HUES64 (cell line): ENCODE measurements at regions not wholly inside any gene's neighbourhood (a gene's known extent, or its start where the extent isn't known, plus 50 kb on each side); places are given as distances from the start of the nearest gene placed in this dataset.

Experiments used
- H3K27ac ChIP-seq: 2 replicates; pipeline ENCODE4 v1.7.0; 2013; ENCODE audit warnings: low read depth, low read length, inconsistent platforms
- H3K27me3 ChIP-seq: 2 replicates; pipeline ENCODE4 v1.6.1; 2013; ENCODE audit warnings: mild to moderate bottlenecking, low read length; ENCODE audit not compliant: insufficient read depth
- H3K36me3 ChIP-seq: 2 replicates; pipeline ENCODE4 v1.6.1; 2013; ENCODE audit warnings: mild to moderate bottlenecking, low read length; ENCODE audit not compliant: insufficient read depth
- H3K4me1 ChIP-seq: 2 replicates; pipeline ENCODE4 v1.6.1; 2013; ENCODE audit warnings: mild to moderate bottlenecking, low read length, moderate library complexity; ENCODE audit not compliant: insufficient read depth
- H3K4me3 ChIP-seq: 2 replicates; pipeline ENCODE4 v1.5.1; 2013; ENCODE audit warnings: mild to moderate bottlenecking, low read length, moderate library complexity
- H3K9ac ChIP-seq: 2 replicates; pipeline ENCODE4 v1.6.1; 2013; ENCODE audit warnings: mild to moderate bottlenecking, low read depth, low read length
- H3K9me3 ChIP-seq: 2 replicates; pipeline ENCODE4 v1.6.1; 2013; ENCODE audit warnings: low read depth, low read length; ENCODE audit not compliant: insufficient read depth
- WGBS: fragments of 150-250, 120-280 bp; methylation state at CpG from one replicate; pipeline ENCODE4 v1.1.7; 2013; ENCODE audit warnings: missing lambda C conversion rate; 5-methylcytosine and 5-hydroxymethylcytosine counted together

DNA sequence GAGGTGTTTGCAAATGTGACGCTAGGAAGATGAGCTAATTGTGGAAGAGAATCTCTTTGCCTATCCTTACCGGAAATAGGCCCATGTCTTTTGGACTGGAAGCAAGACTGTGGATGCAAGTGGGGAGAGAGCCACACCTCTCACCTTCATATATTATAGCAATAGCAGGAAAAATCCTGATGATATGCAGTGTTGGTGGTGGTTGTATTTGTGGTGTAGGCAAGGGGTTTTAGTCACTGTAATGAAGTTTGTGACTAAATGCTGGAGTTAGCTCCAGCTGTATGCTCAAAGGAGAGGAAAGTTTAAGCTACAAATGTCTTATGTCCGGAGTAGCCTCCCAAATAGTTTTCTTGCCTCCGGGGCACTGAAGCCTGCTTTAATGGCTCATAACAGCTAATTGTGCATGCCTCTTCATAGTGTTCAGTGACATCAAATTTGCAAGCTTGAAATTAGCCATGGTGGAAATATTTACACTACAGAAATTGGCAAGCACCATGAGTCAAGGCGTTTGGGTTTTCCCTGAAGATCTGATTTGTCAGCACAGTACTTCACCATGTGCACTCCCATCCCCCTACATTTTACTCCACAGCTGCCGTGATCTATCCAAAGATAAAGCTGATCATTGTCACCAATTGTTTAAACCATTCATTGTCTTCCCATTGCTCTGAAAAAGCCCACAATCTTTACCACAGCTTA lies 102.6 kb upstream of the ZNF644 start:
- H3K9ac ChIP-seq = peak overlapping the region; percentile 31; the same call in 1 of the 2 replicates
- H3K27ac ChIP-seq = peak overlapping the region; percentile 70; the same call in 1 of the 2 replicates
- no peaks in the 10 kb centered on the region for H3K36me3 ChIP-seq
- H3K27me3 ChIP-seq = no peaks in the 10 kb centered on the region
- 95% methylated on average over 6 of the region's 6 CpGs for WGBS
- H3K4me1 ChIP-seq = peaks cover 53% of the 10 kb centered on the region
- no peak overlapping the region for H3K4me3 ChIP-seq
- no peaks in the 10 kb centered on the region for H3K9me3 ChIP-seq

DNA sequence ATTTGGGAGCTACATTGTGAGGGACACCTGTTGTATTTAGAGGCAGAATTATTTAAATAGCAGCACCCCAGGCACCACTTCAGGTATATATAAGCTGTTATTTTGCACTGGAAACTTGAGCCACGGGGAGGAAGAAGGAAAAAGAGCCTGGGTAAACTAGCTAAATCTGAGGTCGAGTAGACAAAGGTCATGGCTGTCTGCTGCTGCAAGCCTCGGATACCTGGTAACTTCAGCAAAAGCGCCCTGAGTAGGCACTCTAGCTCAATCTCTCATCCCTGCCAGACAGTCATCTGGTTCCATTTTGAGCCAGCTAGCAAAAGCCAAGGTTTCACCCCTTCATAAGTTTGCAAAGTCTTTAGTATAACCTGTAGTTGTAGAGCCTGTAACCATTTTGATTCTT lies 101.9 kb upstream of the ZNF644 start:
- no peaks in the 10 kb centered on the region for H3K9me3 ChIP-seq
- H3K36me3 ChIP-seq = no peaks in the 10 kb centered on the region
- H3K4me1 ChIP-seq = peaks cover 53% of the 10 kb centered on the region
- peak overlapping the region; percentile 70; the same call in 1 of the 2 replicates for H3K27ac ChIP-seq
- 58% methylated on average over 4 of the region's 4 CpGs for WGBS
- no peak overlapping the region for H3K4me3 ChIP-seq
- H3K9ac ChIP-seq = peak overlapping the region; percentile 31; the same call in 1 of the 2 replicates
- no peaks in the 10 kb centered on the region for H3K27me3 ChIP-seq

DNA sequence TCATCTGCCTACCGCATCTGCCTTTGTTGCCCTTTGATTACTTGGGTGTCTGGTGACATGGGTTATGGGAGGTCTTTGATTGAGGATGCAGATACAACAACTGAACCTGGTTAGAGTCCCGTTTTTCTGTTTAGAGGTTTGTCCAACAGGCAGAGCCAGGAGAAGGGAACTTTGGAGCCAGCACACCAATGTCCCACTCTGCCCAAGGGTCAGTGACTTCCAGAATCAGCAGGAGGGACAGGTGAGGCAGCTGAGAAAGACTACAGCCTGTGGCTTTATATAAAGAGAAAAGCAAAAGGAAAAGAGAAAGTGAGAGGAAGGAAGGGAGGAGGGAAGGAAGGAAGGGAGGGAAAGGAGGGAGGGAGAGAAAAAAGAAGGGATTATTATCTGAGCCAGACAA lies 101.5 kb upstream of the ZNF644 start:
- H3K36me3 ChIP-seq = no peaks in the 10 kb centered on the region
- peaks cover 53% of the 10 kb centered on the region for H3K4me1 ChIP-seq
- peak overlapping the region; percentile 68; the same call in 1 of the 2 replicates for H3K27ac ChIP-seq
- H3K27me3 ChIP-seq = no peaks in the 10 kb centered on the region
- H3K9me3 ChIP-seq = no peaks in the 10 kb centered on the region
- WGBS = 33% methylated on average over 2 of the region's 2 CpGs
- H3K4me3 ChIP-seq = no peak overlapping the region
- no peak overlapping the region; the same call in 1 of the 2 replicates for H3K9ac ChIP-seq

DNA sequence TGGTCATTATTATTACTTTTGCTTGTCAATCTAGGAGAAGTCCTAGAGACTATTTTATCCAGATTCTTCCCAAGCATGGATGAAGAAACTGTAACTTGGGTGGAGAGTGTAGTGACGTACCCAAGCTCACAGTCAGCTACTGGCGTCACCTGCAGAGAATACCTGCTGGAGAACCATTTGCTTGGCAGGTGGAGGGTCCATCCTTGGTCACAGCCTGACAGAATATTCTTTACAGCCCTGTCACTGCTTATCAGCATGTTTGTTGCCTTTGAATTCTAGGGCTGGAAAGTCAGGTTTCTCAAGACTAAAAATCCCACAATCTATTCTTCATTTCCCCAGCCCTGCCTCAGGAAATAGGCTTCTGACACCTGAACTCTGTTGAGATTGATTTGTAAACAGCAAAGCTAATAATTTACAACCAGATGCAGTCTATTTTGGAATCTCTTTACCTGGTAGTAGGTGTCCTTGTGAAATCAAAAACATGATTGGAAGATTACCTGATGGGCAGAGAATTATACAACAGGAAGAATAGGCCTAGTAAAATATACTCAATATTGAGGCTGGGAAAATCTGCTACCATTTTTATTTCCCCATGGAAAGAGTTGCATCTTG lies 100.4 kb upstream of the ZNF644 start:
- no peak overlapping the region for H3K9ac ChIP-seq
- no peak overlapping the region for H3K27ac ChIP-seq
- WGBS = 88% methylated on average over 2 of the region's 2 CpGs
- no peak overlapping the region for H3K4me3 ChIP-seq
- H3K4me1 ChIP-seq = peaks cover 53% of the 10 kb centered on the region
- no peaks in the 10 kb centered on the region for H3K9me3 ChIP-seq
- H3K27me3 ChIP-seq = no peaks in the 10 kb centered on the region
- H3K36me3 ChIP-seq = no peaks in the 10 kb centered on the region

DNA sequence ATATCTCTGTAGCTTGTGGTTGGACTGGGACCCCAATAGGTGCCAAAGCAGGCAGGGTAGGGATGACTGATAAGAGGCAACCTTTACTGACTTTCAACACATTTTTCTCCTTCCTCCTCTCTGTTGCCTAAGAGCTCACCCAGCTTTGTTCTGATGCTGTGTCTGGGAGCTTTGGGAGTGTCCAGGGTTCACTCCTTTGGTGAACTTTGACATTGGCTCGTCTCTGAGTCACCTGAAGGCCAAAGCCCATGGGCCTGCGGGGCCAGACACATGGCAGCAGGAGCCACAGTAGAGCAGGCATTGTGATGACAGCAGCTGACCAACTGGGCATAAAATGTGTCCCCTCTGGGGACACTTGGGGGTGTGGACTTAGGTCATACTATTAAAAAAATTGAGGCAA lies 99.5 kb upstream of the ZNF644 start:
- Histone ChIP-seq H3K36me3 (no peaks in the 10 kb centered on the region), H3K27me3 (no peaks in the 10 kb centered on the region), H3K27ac (peak overlapping the region; percentile 30; the same call in 1 of the 2 replicates), H3K4me1 (peaks cover 54% of the 10 kb centered on the region), H3K9ac (no peak overlapping the region), H3K9me3 (no peaks in the 10 kb centered on the region), H3K4me3 (no peak overlapping the region)
- WGBS = 87% methylated on average over 2 of the region's 2 CpGs

DNA sequence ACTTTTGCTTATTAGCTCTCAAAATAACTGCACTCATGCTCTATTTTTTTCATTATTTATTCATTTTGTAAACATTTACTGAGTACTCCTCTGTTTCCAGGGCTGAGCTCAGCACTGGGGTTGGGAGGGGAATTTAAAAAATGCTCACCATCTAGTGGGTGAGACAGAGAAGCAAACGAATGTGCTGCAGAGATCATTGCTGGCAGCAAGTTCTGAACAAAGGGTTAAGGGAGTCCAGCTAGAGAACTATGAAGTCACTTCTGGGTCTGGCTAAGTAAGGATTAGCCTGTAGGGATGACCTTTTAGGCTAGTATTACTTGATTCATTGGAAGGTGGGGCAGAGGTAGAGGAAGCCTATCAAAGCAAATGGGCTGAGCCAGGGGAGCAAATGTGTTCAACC lies 99.1 kb upstream of the ZNF644 start:
- H3K4me1 ChIP-seq = peaks cover 54% of the 10 kb centered on the region
- no peaks in the 10 kb centered on the region for H3K27me3 ChIP-seq
- H3K27ac ChIP-seq = peak overlapping the region; percentile 30; the same call in 1 of the 2 replicates
- no peaks in the 10 kb centered on the region for H3K9me3 ChIP-seq
- no peaks in the 10 kb centered on the region for H3K36me3 ChIP-seq
- WGBS = 54% methylated on average over 1 of the region's 1 CpG
- no peak overlapping the region for H3K9ac ChIP-seq
- no peak overlapping the region for H3K4me3 ChIP-seq

DNA sequence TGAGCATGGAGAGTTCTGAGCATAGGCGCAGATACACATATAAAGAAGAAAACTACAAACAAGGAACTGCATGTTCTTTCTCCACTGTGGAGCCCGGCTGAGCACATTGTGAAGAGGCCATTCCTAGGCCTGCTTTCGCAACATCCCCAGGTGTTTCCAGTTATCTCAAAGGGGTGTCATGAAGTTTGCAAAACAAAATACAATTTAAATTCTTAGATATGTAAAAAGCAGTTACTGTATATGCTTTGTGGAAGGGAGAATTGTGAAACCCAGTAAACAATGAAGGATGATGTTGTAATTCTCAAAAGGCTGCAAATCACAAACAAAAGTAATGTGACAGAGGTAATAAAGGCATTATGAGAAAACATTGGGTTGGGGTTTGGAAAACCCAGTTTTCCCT lies 98.6 kb upstream of the ZNF644 start:
- 80% methylated on average over 3 of the region's 3 CpGs for WGBS
- Histone ChIP-seq H3K27ac (peak overlapping the region; percentile 30; the same call in 1 of the 2 replicates), H3K4me3 (no peak overlapping the region), H3K36me3 (no peaks in the 10 kb centered on the region), H3K9me3 (no peaks in the 10 kb centered on the region), H3K27me3 (no peaks in the 10 kb centered on the region), H3K9ac (no peak overlapping the region), H3K4me1 (peaks cover 54% of the 10 kb centered on the region)

DNA sequence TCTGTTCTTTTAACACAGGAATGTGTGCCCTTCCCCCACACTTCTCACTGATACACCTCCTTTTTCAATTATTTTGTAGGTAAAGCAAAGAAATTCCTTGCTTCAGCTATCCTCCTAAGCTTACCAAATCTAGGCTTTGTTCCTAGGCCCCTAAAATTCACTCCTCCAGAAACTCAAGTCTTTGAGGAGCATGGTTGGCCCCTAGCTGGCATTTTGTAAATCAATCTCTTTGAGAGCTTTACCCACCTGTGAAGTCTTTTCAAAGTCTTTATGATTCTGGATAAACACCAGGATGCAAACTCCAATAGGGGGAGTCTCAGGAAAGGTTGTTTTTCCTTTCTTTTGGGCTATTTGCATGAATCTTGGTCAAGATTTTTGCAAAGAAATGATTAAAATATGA lies 82.9 kb upstream of the ZNF644 start:
- Histone ChIP-seq H3K27ac (peak overlapping the region; percentile 70; the same call in 1 of the 2 replicates), H3K4me1 (peaks cover 33% of the 10 kb centered on the region), H3K9ac (0 out of 2 replicates have a peak overlapping the region, but pooled peaks have one; percentile 15), H3K4me3 (no peak overlapping the region), H3K36me3 (no peaks in the 10 kb centered on the region), H3K27me3 (no peaks in the 10 kb centered on the region), H3K9me3 (no peaks in the 10 kb centered on the region)

DNA sequence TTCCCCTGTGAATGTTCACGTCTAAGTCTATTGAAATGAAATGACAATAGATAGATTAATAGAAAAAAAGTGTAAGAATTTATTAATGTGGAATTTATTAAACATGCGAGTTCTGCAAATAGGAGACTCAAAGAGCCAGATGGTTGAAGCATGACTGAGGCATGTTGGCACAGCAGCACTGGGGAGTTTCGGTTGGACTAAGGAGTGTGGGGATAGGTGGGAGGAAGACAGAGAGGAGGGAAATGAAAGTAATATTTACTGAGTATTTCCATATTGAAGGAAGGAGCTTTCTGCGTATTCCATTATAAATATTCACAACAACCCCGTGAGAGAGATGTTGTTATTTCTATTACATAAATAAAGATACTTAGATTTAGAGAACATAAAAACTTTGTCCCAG lies 79.5 kb upstream of the ZNF644 start:
- WGBS = 96% methylated on average over 3 of the region's 5 CpGs
- no peak overlapping the region for H3K9ac ChIP-seq
- H3K36me3 ChIP-seq = no peaks in the 10 kb centered on the region
- H3K27me3 ChIP-seq = no peaks in the 10 kb centered on the region
- H3K27ac ChIP-seq = no peak overlapping the region
- no peaks in the 10 kb centered on the region for H3K9me3 ChIP-seq
- no peak overlapping the region for H3K4me3 ChIP-seq
- peaks cover 37% of the 10 kb centered on the region for H3K4me1 ChIP-seq

DNA sequence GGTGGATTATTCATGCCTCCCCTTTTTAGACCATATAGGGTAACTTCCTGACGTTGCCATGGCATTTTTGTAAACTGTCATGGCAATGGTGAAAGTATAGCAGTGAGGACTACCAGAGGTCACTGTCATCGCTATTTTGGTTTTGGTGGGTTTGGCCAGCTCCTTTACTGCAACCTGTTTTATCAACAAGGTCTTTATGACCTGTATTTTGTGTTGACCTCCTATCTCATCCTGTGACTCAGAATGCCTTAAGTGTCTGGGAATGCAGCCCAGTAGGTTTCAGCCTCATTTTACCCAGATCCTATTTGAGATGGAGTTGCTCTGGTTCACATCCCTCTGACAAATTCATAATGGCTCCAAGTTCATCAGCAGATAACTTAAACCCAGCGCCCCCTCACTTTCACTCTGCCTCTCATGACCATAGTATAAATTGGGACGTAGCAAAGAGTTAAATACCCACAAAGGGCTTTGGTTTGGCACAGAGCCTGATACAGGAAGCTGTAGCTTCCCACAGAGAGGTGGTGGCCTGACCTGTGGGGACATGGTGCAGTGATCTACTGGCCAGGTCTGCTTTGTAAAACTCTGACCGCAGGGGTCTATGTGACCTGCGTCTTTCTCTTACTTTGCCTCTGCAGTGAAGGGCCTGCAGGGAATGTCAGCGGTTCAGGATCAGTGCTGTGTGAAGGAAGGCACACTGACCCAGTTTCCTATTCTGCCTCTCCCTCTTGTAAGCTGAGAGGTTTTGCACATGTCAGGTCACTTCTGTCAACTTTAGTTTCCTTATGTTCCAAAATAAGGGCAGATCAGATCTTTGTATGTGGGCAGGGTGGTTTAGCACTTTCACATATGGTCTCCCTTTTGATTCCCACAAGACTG lies 78.1 kb upstream of the ZNF644 start:
- no peaks in the 10 kb centered on the region for H3K27me3 ChIP-seq

More for the DNA sequence above, 78.1 kb upstream of the ZNF644 start:
- WGBS = 81% methylated on average over 7 of the region's 7 CpGs
- no peaks in the 10 kb centered on the region for H3K9me3 ChIP-seq
- no peaks in the 10 kb centered on the region for H3K36me3 ChIP-seq
- H3K4me1 ChIP-seq = peaks cover 26% of the 10 kb centered on the region
- no peak overlapping the region for H3K27ac ChIP-seq
- H3K9ac ChIP-seq = no peak overlapping the region
- no peak overlapping the region for H3K4me3 ChIP-seq
